RWPE2 (cell line): ENCODE measurements at regions not wholly inside any gene's neighbourhood (a gene's known extent, or its start where the extent isn't known, plus 50 kb on each side); places are given as distances from the start of the nearest gene placed in this dataset.

Source experiments
- ATAC-seq: fragments of 200-7000 bp; cut with Tn5 transposase; 3 replicates; pipeline ENCODE4 v1.9.1; 2021; ENCODE audit warnings: low read depth
- DNase-seq: peaks from one replicate; pipeline ENCODE4 v3.0.0-alpha.2; 2020; ENCODE audit warnings: low spot score
- H3K27ac ChIP-seq: fragments of 450-650 bp; 2 replicates; pipeline ENCODE4 v1.5.1; 2017; ENCODE audit warnings: mild to moderate bottlenecking; ENCODE audit not compliant: poor library complexity, severe bottlenecking
- H3K27me3 ChIP-seq: fragments of 250-450 bp; sonication (Bioruptor Pico); 2 replicates; pipeline ENCODE4 v1.5.1; 2021; ENCODE audit warnings: mild to moderate bottlenecking, moderate library complexity; ENCODE audit not compliant: insufficient read depth, poor library complexity, severe bottlenecking
- H3K36me3 ChIP-seq: fragments of 250-450 bp; sonication (Bioruptor Pico); 2 replicates; pipeline ENCODE4 v1.5.1; 2020; ENCODE audit warnings: low read depth, mild to moderate bottlenecking, moderate library complexity
- H3K4me1 ChIP-seq: fragments of 250-450 bp; sonication (Bioruptor Pico); 2 replicates; pipeline ENCODE4 v1.5.1; 2021; ENCODE audit warnings: mild to moderate bottlenecking, moderate library complexity; ENCODE audit not compliant: insufficient read depth, poor library complexity, severe bottlenecking
- H3K4me3 ChIP-seq: fragments of 250-450 bp; sonication (Bioruptor Pico); 2 replicates; pipeline ENCODE4 v1.5.1; 2021; ENCODE audit warnings: mild to moderate bottlenecking, moderate library complexity; ENCODE audit not compliant: severe bottlenecking
- H3K9me3 ChIP-seq: fragments of 250-450 bp; sonication (Bioruptor Pico); 2 replicates; pipeline ENCODE4 v1.5.1; 2021; ENCODE audit warnings: mild to moderate bottlenecking, moderate library complexity; ENCODE audit not compliant: severe bottlenecking
- CTCF ChIP-seq: fragments of 450-650 bp; IDR thresholded peaks from one replicate; pipeline ENCODE4 v1.5.1; 2017; ENCODE audit warnings: mild to moderate bottlenecking, moderate library complexity; ENCODE audit not compliant: poor library complexity, severe bottlenecking

GRCh38 chr7:26614503-26614902, 249.9 kb downstream of the SKAP2 start:
- H3K27ac ChIP-seq: no peak overlapping the region
- no peak overlapping the region for H3K4me3 ChIP-seq
- H3K27me3 ChIP-seq: no peaks in the 10 kb centered on the region
- no peak for TF ChIP-seq CTCF
- no peak for ATAC-seq
- no peaks in the 10 kb centered on the region for H3K4me1 ChIP-seq
- no peaks in the 10 kb centered on the region for H3K36me3 ChIP-seq
- H3K9me3 ChIP-seq: no peaks in the 10 kb centered on the region
- DNase-seq: no peak

- ATAC-seq (peak; percentile 56; the same call in 2 of the 3 replicates), DNase-seq (no peak)
- H3K27me3 ChIP-seq: no peaks in the 10 kb centered on the region
- H3K4me3 ChIP-seq: no peak overlapping the region
- H3K4me1 ChIP-seq: no peaks in the 10 kb centered on the region
- H3K9me3 ChIP-seq: no peaks in the 10 kb centered on the region
- no peaks in the 10 kb centered on the region for H3K36me3 ChIP-seq
- no peak overlapping the region for H3K27ac ChIP-seq
- TF ChIP-seq CTCF: no peak
Measured at GRCh38 chr7:26616235-26616634, 248.2 kb downstream of the SKAP2 start.

GRCh38 chr7:26617066-26617465, 247.3 kb downstream of the SKAP2 start:
- TF ChIP-seq CTCF: no peak
- Histone ChIP-seq H3K27ac (no peak overlapping the region), H3K36me3 (no peaks in the 10 kb centered on the region), H3K27me3 (no peaks in the 10 kb centered on the region), H3K9me3 (no peaks in the 10 kb centered on the region), H3K4me3 (no peak overlapping the region), H3K4me1 (no peaks in the 10 kb centered on the region)
- no peak for ATAC-seq
- DNase-seq: no peak
